ENCODE measurements at regions not wholly inside any gene's neighbourhood (a gene's known extent, or its start where the extent isn't known, plus 50 kb on each side); places are given as distances from the start of the nearest gene placed in this dataset.

GRCh38 chr11:70729949-70730348, 331.6 kb downstream of the CTTN start:
- no peak for DNase-seq (ENCODE audit: low read depth)
- no peak for TF ChIP-seq CTCF (IDR thresholded peaks at IDR 0.05; ENCODE audit: insufficient read depth, low read depth, low read length, missing control alignments)
- H3K4me3 ChIP-seq (ENCODE audit: low read depth, low read length) = no peak overlapping the region

GRCh38 chr11:70730411-70730810, 332.1 kb downstream of the CTTN start:
- no peak for DNase-seq (ENCODE audit: low read depth)
- H3K4me3 ChIP-seq (ENCODE audit: low read depth, low read length) = no peak overlapping the region
- TF ChIP-seq CTCF (IDR thresholded peaks at IDR 0.05; ENCODE audit: insufficient read depth, low read depth, low read length, missing control alignments) = no peak

- no peak for TF ChIP-seq CTCF (IDR thresholded peaks at IDR 0.05; ENCODE audit: insufficient read depth, low read depth, low read length, missing control alignments)
- no peak overlapping the region for H3K4me3 ChIP-seq (ENCODE audit: low read depth, low read length)
- DNase-seq (ENCODE audit: low read depth) = no peak
These were observed 333.1 kb downstream of the CTTN start for GRCh38 chr11:70731271-70732022.

GRCh38 chr11:70732023-70732880, 333.9 kb downstream of the CTTN start:
- no peak overlapping the region for H3K4me3 ChIP-seq (ENCODE audit: low read depth, low read length)
- no peak for DNase-seq (ENCODE audit: low read depth)
- TF ChIP-seq CTCF (IDR thresholded peaks at IDR 0.05; ENCODE audit: insufficient read depth, low read depth, low read length, missing control alignments) = no peak

GRCh38 chr11:70732881-70733196, 334.5 kb downstream of the CTTN start:
- no peak overlapping the region for H3K4me3 ChIP-seq (ENCODE audit: low read depth, low read length)
- no peak for TF ChIP-seq CTCF (IDR thresholded peaks at IDR 0.05; ENCODE audit: insufficient read depth, low read depth, low read length, missing control alignments)

GRCh38 chr11:70733327-70734325, 335.3 kb downstream of the CTTN start:
- no peak for TF ChIP-seq CTCF (IDR thresholded peaks at IDR 0.05; ENCODE audit: insufficient read depth, low read depth, low read length, missing control alignments)
- no peak overlapping the region for H3K4me3 ChIP-seq (ENCODE audit: low read depth, low read length)
- no peak for DNase-seq (ENCODE audit: low read depth)

More at GRCh38 chr11:70732881-70733196, 334.5 kb downstream of the CTTN start:
- no peak for DNase-seq (ENCODE audit: low read depth)

All from GM12865 (cell line).